A673 (cell line): ENCODE measurements at regions not wholly inside any gene's neighbourhood (a gene's known extent, or its start where the extent isn't known, plus 50 kb on each side); places are given as distances from the start of the nearest gene placed in this dataset.

Experiments
- BruUV-seq: library from RNA; stranded (reverse); fragments of 400-500 nt; replicated peaks from 2 replicates; lab custom pipeline; 2021; lab: Mats Ljungman, UMichigan
- CTCF ChIA-PET: fragments of 300-600 bp; sonication (Branson Sonifier 250); formaldehyde crosslinking; loops from one replicate; lab custom pipeline; 2022; ENCODE audit warnings: antibody characterized with exemption; lab: Charles Lee
- POLR2A ChIA-PET: fragments of 300-600 bp; sonication (Branson Sonifier 250); formaldehyde crosslinking; loops from one replicate; lab custom pipeline; 2022; ENCODE audit warnings: antibody characterized with exemption; ENCODE audit not compliant: low non-redundant PET; lab: Charles Lee
- DNase-seq: peaks from one replicate; pipeline ENCODE4 v3.0.0-alpha.2; 2015; ENCODE audit warnings: low spot score
- H3K27ac ChIP-seq: fragments of 200-600 bp; sonication (generic); 2 replicates; pipeline ENCODE4 v1.5.1; 2016; ENCODE audit warnings: mixed run types, low read depth, mild to moderate bottlenecking, mixed read lengths, antibody characterized with exemption, low read length; ENCODE audit not compliant: poor library complexity, severe bottlenecking
- H3K27me3 ChIP-seq: fragments of 200-600 bp; sonication (generic); replicated peaks from 2 replicates; pipeline ENCODE4 v1.6.1; 2017; ENCODE audit warnings: mixed run types, low read depth, mild to moderate bottlenecking, mixed read lengths, antibody characterized with exemption, low read length; ENCODE audit not compliant: insufficient read depth, poor library complexity
- H3K36me3 ChIP-seq: fragments of 200-600 bp; sonication (generic); 2 replicates; pipeline ENCODE4 v1.6.1; 2016; ENCODE audit warnings: mixed run types, mild to moderate bottlenecking, mixed read lengths, antibody characterized with exemption, low read length; ENCODE audit not compliant: insufficient read depth, poor library complexity, severe bottlenecking
- H3K4me1 ChIP-seq: fragments of 200-600 bp; sonication (generic); 2 replicates; pipeline ENCODE4 v1.6.1; 2017; ENCODE audit warnings: mixed run types, mild to moderate bottlenecking, mixed read lengths, antibody characterized with exemption, low read length; ENCODE audit not compliant: insufficient read depth, poor library complexity, severe bottlenecking
- H3K4me3 ChIP-seq: fragments of 200-600 bp; sonication (generic); 2 replicates; pipeline ENCODE4 v1.5.1; 2016; ENCODE audit warnings: low read depth, mixed run types, mild to moderate bottlenecking, mixed read lengths, low read length; ENCODE audit not compliant: poor library complexity, severe bottlenecking
- H3K9me3 ChIP-seq: fragments of 200-600 bp; sonication (generic); 2 replicates; pipeline ENCODE4 v1.6.1; 2016; ENCODE audit warnings: mixed run types, low read depth, mild to moderate bottlenecking, mixed read lengths, antibody characterized with exemption, low read length; ENCODE audit not compliant: poor library complexity, severe bottlenecking
- CTCF ChIP-seq: fragments of 300-800, 200-600 bp; sonication (generic); conservative IDR thresholded peaks from 2 replicates; pipeline ENCODE4 v1.5.1; 2017; ENCODE audit warnings: low read depth, mild to moderate bottlenecking, antibody characterized with exemption, low read length, moderate library complexity, mixed read lengths
- EZH2 ChIP-seq: fragments of 200-600 bp; sonication (generic); IDR thresholded peaks from 2 replicates; pipeline ENCODE4 v1.6.1; 2017; ENCODE audit warnings: borderline replicate concordance, low read depth, mild to moderate bottlenecking, mixed read lengths, antibody characterized with exemption, low read length; ENCODE audit not compliant: poor library complexity, severe bottlenecking
- intact Hi-C: fragments of 100-400 bp; cut with micrococcal nuclease; formaldehyde crosslinking; loops from one replicate; pipeline ENCODE4 v1.10.0; 2022; ENCODE audit not compliant: unreplicated experiment

GRCh38 chr12:19036673-19037357, 92.7 kb upstream of the PLEKHA5 start:
- no peak for DNase-seq
- POLR2A ChIA-PET = no interaction called here
- Histone ChIP-seq H3K27me3 (no peaks in the 10 kb centered on the region), H3K36me3 (no peaks in the 10 kb centered on the region), H3K4me1 (no peaks in the 10 kb centered on the region), H3K9me3 (no peaks in the 10 kb centered on the region), H3K4me3 (no peak overlapping the region), H3K27ac (no peak overlapping the region)
- no TSS peak for BruUV-seq
- no peak for TF ChIP-seq EZH2
- no peak for TF ChIP-seq CTCF
- CTCF ChIA-PET = no interaction called here
- intact Hi-C loops = no loop called here

- no peak overlapping the region for H3K27ac ChIP-seq
- no peaks in the 10 kb centered on the region for H3K4me1 ChIP-seq
- no peaks in the 10 kb centered on the region for H3K9me3 ChIP-seq
- DNase-seq = no peak
- ChIA-PET POLR2A (interaction anchor here (0.6 kb wide), 1 partner anchor 11 kb away, joined by 4 read pairs; no protein-coding TSS in a partner anchor), CTCF (no interaction called here)
- no peaks in the 10 kb centered on the region for H3K36me3 ChIP-seq
- no peak overlapping the region for H3K4me3 ChIP-seq
- no TSS peak for BruUV-seq
- no peaks in the 10 kb centered on the region for H3K27me3 ChIP-seq
- TF ChIP-seq EZH2 (no peak), CTCF (no peak)
- intact Hi-C loops = no loop called here
Observed at GRCh38 chr12:19038209-19038608, 91.3 kb upstream of the PLEKHA5 start.

GRCh38 chr12:19039515-19039914, 90.0 kb upstream of the PLEKHA5 start:
- H3K4me1 ChIP-seq = no peaks in the 10 kb centered on the region
- no peaks in the 10 kb centered on the region for H3K27me3 ChIP-seq
- no TSS peak for BruUV-seq
- H3K27ac ChIP-seq = no peak overlapping the region
- no peak overlapping the region for H3K4me3 ChIP-seq
- TF ChIP-seq CTCF (no peak), EZH2 (no peak)
- POLR2A ChIA-PET = interaction anchor here (0.6 kb wide), 1 partner anchor 515 kb away, joined by 3 read pairs; no protein-coding TSS in a partner anchor
- H3K36me3 ChIP-seq = no peaks in the 10 kb centered on the region
- intact Hi-C loops = no loop called here
- DNase-seq = no peak
- no peaks in the 10 kb centered on the region for H3K9me3 ChIP-seq
- CTCF ChIA-PET = no interaction called here
